ENCODE measurements at regions not wholly inside any gene's neighbourhood (a gene's known extent, or its start where the extent isn't known, plus 50 kb on each side); places are given as distances from the start of the nearest gene placed in this dataset.

GRCh38 chr7:24227603-24228359 lies 56.2 kb upstream of the NPY start:
- no peak overlapping the region for H2AFZ ChIP-seq (ENCODE audit: control insufficient read depth, low read length)
- H4K20me1 ChIP-seq (ENCODE audit: control insufficient read depth, extremely low read depth, insufficient read depth, low read length), result no peaks in the 10 kb centered on the region
- DNase-seq (ENCODE audit: low read depth, low spot score), result no peak
- no peaks in the 10 kb centered on the region for H3K9me3 ChIP-seq (ENCODE audit: control insufficient read depth, low read depth, low read length)
- H3K9ac ChIP-seq (ENCODE audit: control insufficient read depth, extremely low read depth, insufficient read depth, low read length), result no peak overlapping the region
- no peak overlapping the region for H3K4me2 ChIP-seq (ENCODE audit: control insufficient read depth, extremely low read depth, insufficient read depth, low read depth, low read length)
- H3K4me1 ChIP-seq (ENCODE audit: control insufficient read depth, extremely low read depth, insufficient read depth, low read length), result no peaks in the 10 kb centered on the region
- no peaks in the 10 kb centered on the region for H3K79me2 ChIP-seq (ENCODE audit: control insufficient read depth, insufficient read depth, low read length)
- no peak overlapping the region for H3K4me3 ChIP-seq (ENCODE audit: control insufficient read depth in 2 of 3, extremely low read depth in 1 of 3, insufficient read depth in 2 of 3, low read depth in 1 of 3, low read length in 3 of 3)
- dilution Hi-C loops (cut with MboI; ENCODE audit: extremely low pct_ligation_motif_present, low sequenced_read_pairs), result no loop called here
- TF ChIP-seq, protein P1, sequence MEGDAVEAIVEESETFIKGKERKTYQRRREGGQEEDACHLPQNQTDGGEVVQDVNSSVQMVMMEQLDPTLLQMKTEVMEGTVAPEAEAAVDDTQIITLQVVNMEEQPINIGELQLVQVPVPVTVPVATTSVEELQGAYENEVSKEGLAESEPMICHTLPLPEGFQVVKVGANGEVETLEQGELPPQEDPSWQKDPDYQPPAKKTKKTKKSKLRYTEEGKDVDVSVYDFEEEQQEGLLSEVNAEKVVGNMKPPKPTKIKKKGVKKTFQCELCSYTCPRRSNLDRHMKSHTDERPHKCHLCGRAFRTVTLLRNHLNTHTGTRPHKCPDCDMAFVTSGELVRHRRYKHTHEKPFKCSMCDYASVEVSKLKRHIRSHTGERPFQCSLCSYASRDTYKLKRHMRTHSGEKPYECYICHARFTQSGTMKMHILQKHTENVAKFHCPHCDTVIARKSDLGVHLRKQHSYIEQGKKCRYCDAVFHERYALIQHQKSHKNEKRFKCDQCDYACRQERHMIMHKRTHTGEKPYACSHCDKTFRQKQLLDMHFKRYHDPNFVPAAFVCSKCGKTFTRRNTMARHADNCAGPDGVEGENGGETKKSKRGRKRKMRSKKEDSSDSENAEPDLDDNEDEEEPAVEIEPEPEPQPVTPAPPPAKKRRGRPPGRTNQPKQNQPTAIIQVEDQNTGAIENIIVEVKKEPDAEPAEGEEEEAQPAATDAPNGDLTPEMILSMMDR (optimal IDR thresholded peaks at IDR 0.05 in 1 of 3, IDR thresholded peaks at IDR 0.05 in 1 of 3, conservative IDR thresholded peaks at IDR 0.05 in 1 of 3; ENCODE audit: extremely low read depth in 1 of 3, insufficient read depth in 2 of 3, low read length in 3 of 3), result no peak
- TF ChIP-seq EZH2 (IDR thresholded peaks at IDR 0.05; ENCODE audit: low read length), result no peak
- H3K27ac ChIP-seq (ENCODE audit: control insufficient read depth, insufficient read depth, low read length), result no peak overlapping the region
- no peaks in the 10 kb centered on the region for H3K27me3 ChIP-seq (ENCODE audit: control insufficient read depth, extremely low read depth, insufficient read depth, low read length)
- no peaks in the 10 kb centered on the region for H3K9me1 ChIP-seq (ENCODE audit: control insufficient read depth, extremely low read depth, insufficient read depth, low read length)
- no peaks in the 10 kb centered on the region for H3K36me3 ChIP-seq (ENCODE audit: control insufficient read depth in 2 of 2, extremely low read depth in 1 of 2, insufficient read depth in 2 of 2, low read length in 2 of 2)
- no peak for FAIRE-seq

DNA sequence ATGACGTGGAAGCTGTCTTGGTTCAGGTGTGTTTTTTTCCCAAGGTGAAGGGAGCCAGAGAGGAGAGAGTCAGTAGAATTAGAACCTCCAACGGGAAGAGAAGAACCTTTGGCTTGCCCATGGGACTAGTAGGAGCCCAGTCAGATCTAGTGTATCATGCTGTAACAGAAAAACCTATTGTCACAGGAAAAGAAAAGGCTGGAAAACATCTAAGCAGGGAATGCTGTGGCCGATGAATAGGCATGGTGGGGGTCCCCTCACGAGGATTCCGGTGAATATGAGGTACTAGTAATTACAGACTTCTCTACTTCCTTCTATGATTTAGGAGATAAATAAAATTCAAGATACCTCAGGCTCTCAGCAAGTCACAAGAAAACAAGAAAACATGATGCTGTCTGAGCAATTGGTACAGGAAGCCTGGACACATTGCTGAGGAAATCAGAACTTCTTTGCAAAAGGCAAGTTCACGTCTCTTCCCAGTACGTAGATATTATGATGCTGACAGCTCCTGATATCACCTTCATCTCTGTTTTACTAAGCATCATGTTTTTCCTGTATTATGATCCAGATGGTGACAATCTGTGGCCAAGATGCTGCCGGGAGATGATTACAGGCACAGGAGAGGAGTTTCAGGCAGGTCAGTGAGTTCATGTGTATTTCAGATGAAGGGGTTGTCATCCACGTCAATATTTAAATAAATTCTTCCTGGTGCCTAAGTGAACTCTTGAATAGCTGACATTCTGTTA lies 54.3 kb upstream of the NPY start:
- H3K9me3 ChIP-seq (ENCODE audit: control insufficient read depth, low read depth, low read length), result no peaks in the 10 kb centered on the region
- no peaks in the 10 kb centered on the region for H3K4me1 ChIP-seq (ENCODE audit: control insufficient read depth, extremely low read depth, insufficient read depth, low read length)
- H3K4me3 ChIP-seq (ENCODE audit: control insufficient read depth in 2 of 3, extremely low read depth in 1 of 3, insufficient read depth in 2 of 3, low read depth in 1 of 3, low read length in 3 of 3), result no peak overlapping the region
- dilution Hi-C loops (cut with MboI; ENCODE audit: extremely low pct_ligation_motif_present, low sequenced_read_pairs), result no loop called here
- TF ChIP-seq, protein P1 (optimal IDR thresholded peaks at IDR 0.05 in 1 of 3, IDR thresholded peaks at IDR 0.05 in 1 of 3, conservative IDR thresholded peaks at IDR 0.05 in 1 of 3; ENCODE audit: extremely low read depth in 1 of 3, insufficient read depth in 2 of 3, low read length in 3 of 3), result no peak
- no peak overlapping the region for H2AFZ ChIP-seq (ENCODE audit: control insufficient read depth, low read length)
- H4K20me1 ChIP-seq (ENCODE audit: control insufficient read depth, extremely low read depth, insufficient read depth, low read length), result no peaks in the 10 kb centered on the region
- H3K27me3 ChIP-seq (ENCODE audit: control insufficient read depth, extremely low read depth, insufficient read depth, low read length), result no peaks in the 10 kb centered on the region
- H3K4me2 ChIP-seq (ENCODE audit: control insufficient read depth, extremely low read depth, insufficient read depth, low read depth, low read length), result no peak overlapping the region
- DNase-seq (ENCODE audit: low read depth, low spot score), result no peak
- H3K9ac ChIP-seq (ENCODE audit: control insufficient read depth, extremely low read depth, insufficient read depth, low read length), result no peak overlapping the region
- no peak for FAIRE-seq
- H3K27ac ChIP-seq (ENCODE audit: control insufficient read depth, insufficient read depth, low read length), result no peak overlapping the region
- H3K9me1 ChIP-seq (ENCODE audit: control insufficient read depth, extremely low read depth, insufficient read depth, low read length), result no peaks in the 10 kb centered on the region
- no peaks in the 10 kb centered on the region for H3K79me2 ChIP-seq (ENCODE audit: control insufficient read depth, insufficient read depth, low read length)
- H3K36me3 ChIP-seq (ENCODE audit: control insufficient read depth in 2 of 2, extremely low read depth in 1 of 2, insufficient read depth in 2 of 2, low read length in 2 of 2), result no peaks in the 10 kb centered on the region
